ENCODE measurements at regions not wholly inside any gene's neighbourhood (a gene's known extent, or its start where the extent isn't known, plus 50 kb on each side); places are given as distances from the start of the nearest gene placed in this dataset.

DNA sequence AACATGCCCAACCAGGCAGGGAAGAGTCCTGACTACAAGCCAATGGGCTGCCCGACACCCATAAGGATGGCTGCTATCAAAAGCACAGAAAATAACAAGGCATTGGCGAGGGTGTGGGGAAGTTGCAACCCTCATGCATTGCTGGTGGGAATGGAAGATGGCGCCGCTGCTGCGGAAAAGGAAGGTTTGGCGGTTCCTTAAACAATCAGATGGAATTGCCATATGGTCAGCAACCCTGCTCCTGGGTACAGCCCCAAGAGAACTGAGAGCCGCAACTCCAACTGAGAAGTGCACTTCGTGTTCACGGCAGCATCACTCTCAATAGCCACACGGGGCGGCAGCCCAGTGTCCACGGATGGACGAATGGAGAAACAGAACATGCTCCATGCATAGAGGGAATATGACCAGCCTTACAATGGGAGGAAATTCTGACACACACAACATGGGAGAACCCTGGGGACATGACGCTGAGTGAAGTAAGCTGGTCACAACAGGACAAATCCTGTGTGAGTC is 193.3 kb downstream of the RBFOX3 start:
- Mint-ChIP-seq H3K4me3 (no peak overlapping the region), H3K36me3 (no peaks in the 10 kb centered on the region), H3K27me3 (peaks cover 4 to 25% (median 10%) of the 10 kb centered on the region in 5 donors), H3K27ac (peak overlapping the region in 1 of 10 donors; percentile 53), H3K4me1 (no peaks in the 10 kb centered on the region), H3K9me3 (peaks cover 0 to 1% (median 0%) of the 10 kb centered on the region in 9 donors)
- DNase-seq (no peak), ATAC-seq (no peak)
- POLR2A ChIA-PET = no interaction called here

DNA sequence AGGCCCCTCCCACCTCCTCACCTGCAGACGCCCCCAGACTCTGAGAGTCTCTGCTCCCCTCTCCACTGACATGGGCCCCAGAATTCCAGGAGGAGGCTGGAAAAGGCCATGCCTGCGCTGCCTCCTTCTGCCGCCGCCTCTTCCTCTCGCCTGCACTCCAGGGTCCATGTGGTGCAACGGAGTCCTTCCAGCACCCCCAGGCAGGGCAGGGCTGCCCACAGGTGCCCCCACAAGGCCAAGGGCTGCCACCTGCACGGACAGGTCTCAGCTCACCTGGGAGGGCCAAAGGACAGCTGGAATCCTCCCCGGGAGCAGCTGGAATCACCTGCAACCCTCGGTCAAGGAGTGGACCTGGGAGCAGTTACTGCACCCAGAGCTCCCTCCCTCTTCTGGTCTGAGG is 194.9 kb downstream of the RBFOX3 start:
- ATAC-seq (no peak), DNase-seq (no peak)
- H3K27ac Mint-ChIP-seq = peak overlapping the region in 1 of 10 donors; percentile 65
- H3K4me3 Mint-ChIP-seq = no peak overlapping the region
- H3K4me1 Mint-ChIP-seq = no peaks in the 10 kb centered on the region
- peaks cover 0 to 1% (median 0%) of the 10 kb centered on the region in 9 donors for H3K9me3 Mint-ChIP-seq
- POLR2A ChIA-PET = no interaction called here
- H3K36me3 Mint-ChIP-seq = no peaks in the 10 kb centered on the region
- peaks cover 4 to 28% (median 10%) of the 10 kb centered on the region in 5 donors for H3K27me3 Mint-ChIP-seq

DNA sequence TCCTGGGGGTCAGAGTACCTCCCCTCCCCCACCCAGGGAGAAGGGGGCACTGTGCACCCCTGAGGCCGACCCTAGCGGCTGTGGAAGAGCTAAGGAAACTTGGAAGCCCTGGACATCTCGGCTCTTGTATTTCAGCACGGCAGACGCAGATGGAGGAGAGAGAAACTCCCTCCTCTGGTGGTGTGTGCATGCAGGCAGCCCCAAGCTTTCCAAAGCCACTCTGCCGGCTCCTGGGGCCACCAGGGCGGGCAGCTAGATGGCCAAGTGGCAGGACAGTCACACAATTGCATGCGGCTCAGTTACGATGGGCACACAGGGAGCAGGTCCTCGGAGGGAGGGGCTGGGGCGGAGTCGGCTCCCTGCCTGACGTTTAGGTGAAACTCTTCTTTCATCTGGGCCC is 195.5 kb downstream of the RBFOX3 start:
- Mint-ChIP-seq H3K27me3 (peaks cover 4 to 28% (median 10%) of the 10 kb centered on the region in 5 donors), H3K27ac (no peak overlapping the region), H3K4me3 (no peak overlapping the region), H3K4me1 (no peaks in the 10 kb centered on the region), H3K9me3 (peaks cover 0 to 1% (median 0%) of the 10 kb centered on the region in 9 donors), H3K36me3 (no peaks in the 10 kb centered on the region)
- POLR2A ChIA-PET = no interaction called here
- no peak for ATAC-seq
- DNase-seq = no peak

- Mint-ChIP-seq H3K27me3 (peaks cover 4 to 34% (median 10%) of the 10 kb centered on the region in 5 donors), H3K9me3 (peaks cover 0 to 1% (median 0%) of the 10 kb centered on the region in 9 donors), H3K4me3 (no peak overlapping the region), H3K36me3 (no peaks in the 10 kb centered on the region), H3K4me1 (no peaks in the 10 kb centered on the region), H3K27ac (no peak overlapping the region)
- POLR2A ChIA-PET = no interaction called here
- DNase-seq = no peak
- no peak for ATAC-seq
Observed at GRCh38 chr17:79414793-79415211, 196.0 kb downstream of the RBFOX3 start.

- Mint-ChIP-seq H3K4me3 (no peak overlapping the region), H3K9me3 (peaks cover 0 to 1% (median 0%) of the 10 kb centered on the region in 9 donors), H3K27ac (no peak overlapping the region), H3K36me3 (no peaks in the 10 kb centered on the region), H3K27me3 (peaks cover 3 to 38% (median 10%) of the 10 kb centered on the region in 5 donors), H3K4me1 (no peaks in the 10 kb centered on the region)
- no peak for DNase-seq
- no peak for ATAC-seq
- POLR2A ChIA-PET = no interaction called here
Observed at GRCh38 chr17:79414063-79414792, 196.6 kb downstream of the RBFOX3 start.

DNA sequence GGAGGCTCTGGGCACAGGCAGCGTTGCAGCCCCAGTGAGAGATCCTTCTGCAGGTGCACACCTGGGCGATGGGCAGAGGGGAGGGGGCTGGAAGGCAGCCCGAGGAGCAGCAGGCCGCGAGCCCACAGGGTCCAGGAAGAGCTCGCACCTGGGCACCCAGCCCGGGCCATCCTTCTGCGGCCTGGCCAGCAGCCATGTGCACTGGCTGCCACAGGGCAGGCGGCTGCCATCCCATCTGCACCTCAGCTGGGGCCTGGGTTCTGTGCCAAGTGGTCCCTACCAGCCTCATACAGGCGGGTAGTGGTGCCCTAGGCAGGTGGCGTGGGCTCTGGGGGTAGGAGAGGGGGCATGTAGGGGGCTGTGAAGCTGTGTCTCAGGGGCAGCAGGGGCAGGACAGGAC is 197.2 kb downstream of the RBFOX3 start:
- ATAC-seq (no peak), DNase-seq (no peak)
- POLR2A ChIA-PET = no interaction called here
- H3K36me3 Mint-ChIP-seq = no peaks in the 10 kb centered on the region
- H3K27ac Mint-ChIP-seq = no peak overlapping the region
- no peak overlapping the region for H3K4me3 Mint-ChIP-seq
- no peaks in the 10 kb centered on the region for H3K4me1 Mint-ChIP-seq
- H3K9me3 Mint-ChIP-seq = peaks cover 0 to 1% (median 0%) of the 10 kb centered on the region in 9 donors
- peaks cover 4 to 44% (median 11%) of the 10 kb centered on the region in 5 donors for H3K27me3 Mint-ChIP-seq

DNA sequence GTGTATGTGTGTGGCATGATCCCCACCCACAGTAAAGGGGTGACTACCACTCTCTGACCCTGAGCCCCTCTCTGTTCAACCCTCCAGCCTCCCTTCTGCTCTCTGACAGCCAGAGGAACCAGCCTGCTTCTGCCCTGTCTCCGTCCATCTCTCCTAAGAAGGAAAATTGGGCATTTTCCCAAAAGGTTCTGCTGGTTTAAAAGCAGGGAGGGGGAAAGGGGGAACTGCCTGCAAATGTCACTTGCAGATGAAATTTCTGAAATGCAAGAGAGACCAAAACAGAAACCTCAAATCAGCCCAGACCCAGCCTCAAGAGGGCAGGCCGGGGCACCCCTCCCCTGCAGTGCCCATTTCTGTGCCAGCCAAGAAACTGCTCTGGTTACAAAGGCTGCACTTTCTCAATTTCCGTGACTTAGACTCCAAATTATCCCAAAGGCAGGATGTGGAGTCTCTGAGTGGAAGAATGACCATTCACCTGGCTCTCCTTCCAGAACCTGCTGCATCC is 197.9 kb downstream of the RBFOX3 start:
- H3K27ac Mint-ChIP-seq = no peak overlapping the region
- ATAC-seq (no peak), DNase-seq (no peak)
- peaks cover 0 to 1% (median 0%) of the 10 kb centered on the region in 9 donors for H3K9me3 Mint-ChIP-seq
- no peaks in the 10 kb centered on the region for H3K36me3 Mint-ChIP-seq
- no peak overlapping the region for H3K4me3 Mint-ChIP-seq
- no peaks in the 10 kb centered on the region for H3K4me1 Mint-ChIP-seq
- POLR2A ChIA-PET = no interaction called here
- H3K27me3 Mint-ChIP-seq = peaks cover 3 to 47% (median 13%) of the 10 kb centered on the region in 5 donors

- H3K9me3 Mint-ChIP-seq = peaks cover 0 to 1% (median 0%) of the 10 kb centered on the region in 9 donors
- no peak for ATAC-seq
Observed at GRCh38 chr17:79412110-79412509, 198.7 kb downstream of the RBFOX3 start.

GRCh38 chr17:79411419-79411818 is 199.4 kb downstream of the RBFOX3 start:
- Mint-ChIP-seq H3K36me3 (no peaks in the 10 kb centered on the region), H3K27ac (no peak overlapping the region), H3K4me1 (no peaks in the 10 kb centered on the region), H3K9me3 (peaks cover 0 to 1% (median 0%) of the 10 kb centered on the region in 9 donors), H3K27me3 (peaks cover 7 to 50% (median 22%) of the 10 kb centered on the region in 5 donors), H3K4me3 (no peak overlapping the region)
- ATAC-seq = no peak
- POLR2A ChIA-PET = no interaction called here
- DNase-seq = no peak

More at GRCh38 chr17:79412110-79412509, 198.7 kb downstream of the RBFOX3 start:
- Mint-ChIP-seq H3K4me3 (no peak overlapping the region), H3K27ac (no peak overlapping the region), H3K27me3 (peaks cover 7 to 48% (median 17%) of the 10 kb centered on the region in 5 donors), H3K36me3 (no peaks in the 10 kb centered on the region), H3K4me1 (no peaks in the 10 kb centered on the region)
- DNase-seq = no peak
- POLR2A ChIA-PET = no interaction called here

GRCh38 chr17:79410681-79411080 is 200.2 kb downstream of the RBFOX3 start:
- H3K27ac Mint-ChIP-seq = no peak overlapping the region
- POLR2A ChIA-PET = no interaction called here
- peaks cover 0 to 1% (median 0%) of the 10 kb centered on the region in 9 donors for H3K9me3 Mint-ChIP-seq
- H3K27me3 Mint-ChIP-seq = peaks cover 12 to 52% (median 26%) of the 10 kb centered on the region in 5 donors
- no peaks in the 10 kb centered on the region for H3K36me3 Mint-ChIP-seq
- H3K4me3 Mint-ChIP-seq = no peak overlapping the region
- ATAC-seq = no peak
- no peak for DNase-seq
- no peaks in the 10 kb centered on the region for H3K4me1 Mint-ChIP-seq

- POLR2A ChIA-PET = no interaction called here
- Mint-ChIP-seq H3K36me3 (no peaks in the 10 kb centered on the region), H3K4me1 (peaks cover 0 to 2% (median 0%) of the 10 kb centered on the region in 4 donors), H3K27ac (no peak overlapping the region), H3K4me3 (no peak overlapping the region), H3K9me3 (no peaks in the 10 kb centered on the region), H3K27me3 (peaks cover 16 to 60% (median 35%) of the 10 kb centered on the region in 5 donors)
- ATAC-seq (no peak), DNase-seq (no peak)
Observed at GRCh38 chr17:79408251-79408650, 202.6 kb downstream of the RBFOX3 start.

GRCh38 chr17:79407385-79407784 is 203.5 kb downstream of the RBFOX3 start:
- Mint-ChIP-seq H3K9me3 (no peaks in the 10 kb centered on the region), H3K4me1 (peaks cover 0 to 2% (median 0%) of the 10 kb centered on the region in 4 donors), H3K27me3 (peaks cover 16 to 63% (median 35%) of the 10 kb centered on the region in 5 donors), H3K4me3 (no peak overlapping the region), H3K27ac (no peak overlapping the region), H3K36me3 (no peaks in the 10 kb centered on the region)
- ATAC-seq (no peak), DNase-seq (no peak)
- POLR2A ChIA-PET = no interaction called here

GRCh38 chr17:79406316-79406715 is 204.5 kb downstream of the RBFOX3 start:
- Mint-ChIP-seq H3K4me1 (peaks cover 2 to 4% (median 3%) of the 10 kb centered on the region in 4 donors), H3K4me3 (no peak overlapping the region), H3K36me3 (no peaks in the 10 kb centered on the region), H3K9me3 (no peaks in the 10 kb centered on the region), H3K27ac (no peak overlapping the region), H3K27me3 (peaks cover 16 to 67% (median 45%) of the 10 kb centered on the region in 5 donors)
- DNase-seq (no peak), ATAC-seq (no peak)
- POLR2A ChIA-PET = no interaction called here

Measured in naive thymus-derived CD8-positive, alpha-beta T cell (primary cell).